HG02973 (cell line): ENCODE measurements at regions not wholly inside any gene's neighbourhood (a gene's known extent, or its start where the extent isn't known, plus 50 kb on each side); places are given as distances from the start of the nearest gene placed in this dataset.
"Not testable (repeated sequence)": the region's sequence is repeated elsewhere in the genome, so short reads cannot be mapped to it uniquely, and the experiment has no call there.

ENCODE experiments used
- ATAC-seq: cut with Tn5 transposase; IDR thresholded peaks from one replicate; pipeline ENCODE4 v1.9.1; 2021; ENCODE audit warnings: moderate library complexity; ENCODE audit not compliant: unreplicated experiment

- no peak for ATAC-seq
Observed at GRCh38 chr10:65183236-65183635, 1662.0 kb downstream of the REEP3 start.

DNA sequence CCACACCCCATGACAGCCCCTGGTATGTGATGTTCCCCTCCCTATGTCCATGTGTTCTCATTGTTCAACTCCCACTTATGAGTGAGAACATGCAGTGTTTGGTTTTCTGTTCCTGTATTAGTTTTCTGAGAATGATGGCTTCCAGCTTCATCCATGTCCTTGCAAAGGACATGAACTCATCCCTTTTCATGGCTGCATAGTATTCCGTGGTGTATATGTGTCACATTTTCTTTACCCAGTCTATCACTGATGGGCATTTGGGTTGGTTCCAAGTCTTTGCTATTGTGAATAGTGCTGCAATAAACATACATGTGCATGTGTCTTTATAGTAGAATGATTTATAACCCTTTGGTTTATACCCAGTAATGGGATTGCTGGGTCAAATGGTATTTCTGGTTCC lies 1665.5 kb downstream of the REEP3 start:
- ATAC-seq, result not testable (repeated sequence)

DNA sequence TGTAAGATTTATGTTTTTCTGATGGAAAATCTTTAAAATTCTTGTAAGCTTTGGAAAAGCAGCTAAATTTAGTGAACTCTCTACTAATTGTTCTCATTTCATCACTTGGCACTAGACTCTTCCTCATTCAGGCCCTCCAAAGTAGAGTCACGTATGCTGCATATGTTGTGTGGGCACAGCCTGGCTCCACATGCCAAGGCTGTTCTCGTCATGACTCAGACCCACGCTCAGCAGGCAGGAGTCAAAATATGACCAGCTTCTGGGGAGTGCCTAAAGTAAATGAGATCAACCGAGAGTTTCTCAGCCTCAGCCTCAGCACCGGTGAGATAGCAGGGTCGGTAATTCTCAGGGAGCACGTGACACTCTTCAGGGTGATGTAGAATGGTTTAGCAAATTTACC lies 1672.9 kb downstream of the REEP3 start:
- ATAC-seq, result no peak

GRCh38 chr10:65194555-65194954 lies 1673.4 kb downstream of the REEP3 start:
- no peak for ATAC-seq

DNA sequence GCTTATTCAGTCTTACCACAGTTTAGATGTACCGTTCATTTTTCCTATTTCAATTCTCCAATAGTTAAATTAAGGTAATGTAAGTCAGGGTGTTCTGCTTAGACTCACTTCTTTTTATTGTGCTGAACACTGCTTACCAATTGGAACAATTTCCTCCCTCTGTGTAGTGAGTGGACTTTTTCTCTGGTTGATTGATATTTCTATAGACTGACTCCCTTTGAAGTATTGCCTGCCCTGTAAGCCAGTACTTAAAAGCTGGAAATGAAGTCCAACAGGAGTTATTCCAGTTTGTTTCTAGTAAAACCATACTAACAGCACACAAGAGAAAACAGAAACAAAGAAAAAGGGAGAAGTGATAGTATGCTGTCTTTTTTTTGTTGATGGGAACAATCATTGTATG lies 1674.9 kb downstream of the REEP3 start:
- no peak for ATAC-seq

- ATAC-seq, result no peak
Observed at GRCh38 chr10:65197935-65198334, 1676.7 kb downstream of the REEP3 start.

DNA sequence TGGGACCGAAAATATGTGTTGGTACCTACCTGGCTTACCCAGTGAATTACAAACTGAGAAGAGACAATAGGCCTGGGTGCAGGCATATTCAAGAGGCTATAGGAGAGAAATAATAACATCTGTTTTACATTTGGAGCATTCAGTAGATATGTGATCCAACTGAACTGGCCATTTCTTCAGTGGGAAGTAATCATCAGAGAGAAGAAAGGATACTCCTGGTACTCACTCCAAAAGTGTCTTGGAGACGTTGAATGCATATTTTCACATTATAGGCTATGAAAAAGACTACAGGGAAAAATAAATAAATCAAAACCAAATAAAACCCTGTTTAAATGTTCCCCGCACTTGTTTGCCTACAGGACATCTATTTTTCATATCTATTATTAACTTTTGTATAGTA lies 1680.3 kb downstream of the REEP3 start:
- ATAC-seq, result no peak

DNA sequence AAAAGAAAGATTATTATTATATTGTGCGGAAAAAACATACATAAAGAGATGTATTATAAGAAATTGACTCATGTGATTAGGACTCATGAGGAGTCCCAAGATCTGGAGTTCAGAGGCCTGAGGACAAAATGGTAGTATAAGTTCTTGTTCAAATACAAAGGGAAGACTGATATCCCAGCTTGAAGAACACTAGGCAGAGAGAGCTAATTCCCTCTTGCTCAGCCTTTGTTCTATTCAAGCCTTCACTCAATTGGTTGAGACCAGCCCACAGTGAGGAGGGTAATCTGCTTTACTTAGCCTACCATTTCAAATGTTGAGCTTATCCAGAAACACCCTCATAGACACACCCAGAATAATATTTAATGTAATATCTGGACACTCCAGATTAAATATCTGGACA lies 1683.8 kb downstream of the REEP3 start:
- ATAC-seq, result no peak

DNA sequence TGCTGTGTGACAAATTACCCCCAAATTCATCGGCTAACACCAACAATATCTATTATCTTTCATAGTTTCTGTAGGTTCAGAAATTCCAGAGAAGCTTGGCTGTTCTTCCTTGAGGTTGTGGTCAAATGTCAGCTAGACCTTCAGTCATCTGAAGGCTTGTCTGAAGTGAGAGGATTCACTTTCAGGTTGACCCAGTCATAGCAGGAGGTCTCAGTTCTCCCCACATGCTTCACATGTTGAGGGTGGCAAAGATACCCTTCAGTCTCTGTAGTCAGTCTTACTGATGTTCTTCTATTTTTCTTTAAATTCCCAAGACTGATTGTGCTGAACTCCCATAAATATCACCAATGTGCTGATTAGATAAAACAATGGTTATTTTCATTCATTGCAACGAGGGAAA lies 1692.0 kb downstream of the REEP3 start:
- ATAC-seq, result no peak

GRCh38 chr10:65219444-65219843 lies 1698.2 kb downstream of the REEP3 start:
- no peak for ATAC-seq

DNA sequence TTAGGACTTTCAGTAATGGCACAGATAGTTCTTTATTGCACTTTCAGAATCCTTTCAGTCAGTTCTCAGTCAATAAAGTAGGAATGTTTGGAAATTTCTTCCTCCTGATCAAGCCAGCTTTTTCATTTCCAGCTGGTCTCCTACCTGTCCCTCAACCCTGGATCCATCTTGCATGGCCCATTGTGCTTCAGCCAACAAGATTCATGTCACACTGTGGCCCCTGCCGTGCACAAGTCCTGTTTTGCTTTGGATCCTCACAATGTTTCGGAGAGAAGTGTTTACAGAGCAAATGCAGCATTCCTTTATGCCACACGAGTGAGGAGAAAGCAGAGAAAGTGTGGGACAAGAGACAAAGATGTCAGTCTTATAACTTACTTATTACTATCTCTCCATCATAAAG lies 1694.7 kb upstream of the LRRTM3 start:
- no peak for ATAC-seq

DNA sequence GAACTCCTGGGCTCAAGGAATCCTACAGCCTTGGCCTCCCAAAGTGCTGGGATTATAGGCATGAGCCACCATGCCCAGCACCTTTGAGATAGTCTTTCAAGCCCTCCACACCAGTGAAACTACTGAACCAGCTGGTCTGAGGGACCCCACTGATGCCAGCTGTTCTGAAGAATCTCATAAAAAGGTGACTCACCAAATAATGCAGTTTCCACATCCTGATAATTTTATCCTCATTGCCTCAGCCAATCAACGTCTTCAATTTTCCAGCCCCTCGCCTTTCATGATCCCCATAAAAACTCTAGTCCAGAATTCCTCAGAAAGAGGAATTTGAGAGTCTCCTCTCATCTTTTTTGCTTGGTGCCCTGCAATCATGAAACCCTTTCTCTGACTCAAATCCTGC lies 1691.6 kb upstream of the LRRTM3 start:
- no peak for ATAC-seq

- ATAC-seq, result no peak
Observed at GRCh38 chr10:65235266-65235665, 1690.6 kb upstream of the LRRTM3 start.

DNA sequence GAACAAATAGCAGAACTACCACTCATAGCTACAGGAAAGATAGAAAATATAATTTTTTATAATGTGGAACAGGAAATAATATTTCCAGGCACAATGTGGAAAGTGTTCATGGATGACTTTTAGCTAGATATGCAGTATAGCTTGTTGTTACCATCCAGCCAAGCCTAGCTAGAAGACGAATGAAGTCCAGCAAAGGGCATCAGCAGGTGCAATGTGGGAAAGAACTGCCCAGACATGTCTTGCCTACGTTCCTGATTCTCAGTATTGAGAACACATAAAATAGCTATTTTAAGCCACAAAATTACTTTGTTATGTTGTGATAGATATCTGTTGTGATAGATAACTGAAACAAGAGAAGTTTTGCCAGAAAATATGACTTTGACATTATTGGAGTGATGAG lies 1690.0 kb upstream of the LRRTM3 start:
- ATAC-seq, result no peak

DNA sequence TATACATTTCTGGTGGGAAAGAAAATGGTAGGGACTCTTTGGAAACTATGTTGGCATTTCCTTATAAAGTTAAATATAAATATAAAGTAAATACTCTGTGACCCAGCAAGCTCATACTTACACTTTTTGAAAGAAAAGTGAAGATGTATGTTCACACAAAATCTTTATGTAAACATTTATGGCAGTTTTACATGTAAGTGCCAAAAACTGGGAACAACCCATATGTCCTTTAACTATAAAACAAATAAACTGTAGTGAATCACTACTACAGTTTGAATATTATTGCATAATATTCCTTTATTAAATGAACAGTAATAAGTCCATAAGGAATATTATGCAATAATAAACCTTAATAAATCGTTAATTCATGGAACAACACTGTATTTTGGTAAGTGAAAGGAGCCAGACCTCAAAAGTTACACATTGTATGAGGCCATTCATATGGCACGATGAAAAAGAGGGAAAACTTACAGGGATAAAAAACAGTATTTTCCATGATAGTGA lies 1660.3 kb upstream of the LRRTM3 start:
- no peak for ATAC-seq

DNA sequence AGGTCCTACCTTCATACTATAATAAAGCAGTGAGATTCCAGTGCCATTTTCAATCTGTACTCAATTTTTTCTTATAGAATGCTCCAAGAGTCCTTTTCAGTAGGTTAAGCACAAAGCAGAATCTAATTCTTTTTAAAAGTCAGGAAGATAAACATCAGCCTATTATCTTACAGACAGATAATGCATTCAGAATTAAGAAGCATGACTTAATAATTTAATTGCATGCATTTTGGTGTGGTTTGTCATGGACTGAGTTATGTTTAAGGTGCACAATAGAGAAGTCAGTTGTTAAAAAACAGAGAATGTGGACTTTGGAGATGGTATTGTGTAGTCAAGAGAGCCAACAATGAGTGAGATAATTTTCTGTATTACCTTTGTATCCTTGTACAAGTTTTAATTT lies 1656.3 kb upstream of the LRRTM3 start:
- not testable (repeated sequence) for ATAC-seq

GRCh38 chr10:65270969-65271368 lies 1654.9 kb upstream of the LRRTM3 start:
- ATAC-seq, result no peak

GRCh38 chr10:65273115-65273514 lies 1652.7 kb upstream of the LRRTM3 start:
- no peak for ATAC-seq

GRCh38 chr10:65275296-65275695 lies 1650.5 kb upstream of the LRRTM3 start:
- ATAC-seq, result no peak

DNA sequence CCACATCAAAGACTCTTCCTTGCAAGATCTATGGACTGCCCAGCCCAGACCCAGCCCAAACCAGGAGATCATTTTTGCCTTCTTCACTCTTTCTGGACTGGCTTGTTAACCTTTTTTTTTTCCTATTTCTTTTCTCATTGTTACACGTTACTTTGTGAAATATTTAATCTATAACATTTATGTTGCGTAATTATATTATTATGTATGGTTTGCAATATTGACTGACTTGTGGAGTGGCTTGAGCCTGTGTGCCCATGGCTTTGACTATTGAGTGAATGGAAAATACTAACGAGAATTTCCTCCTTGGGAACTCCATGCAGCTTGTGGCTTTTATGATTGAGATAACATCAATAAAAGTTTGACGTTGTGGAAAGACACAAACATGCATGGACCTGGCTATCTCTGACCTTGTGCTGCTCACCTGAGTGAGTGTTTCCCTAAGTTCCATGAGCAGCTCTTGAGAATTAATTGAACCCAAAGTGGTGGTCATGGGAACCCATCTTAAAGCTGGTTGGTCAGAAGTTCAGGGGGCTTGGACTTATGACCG lies 1641.3 kb upstream of the LRRTM3 start:
- no peak for ATAC-seq

DNA sequence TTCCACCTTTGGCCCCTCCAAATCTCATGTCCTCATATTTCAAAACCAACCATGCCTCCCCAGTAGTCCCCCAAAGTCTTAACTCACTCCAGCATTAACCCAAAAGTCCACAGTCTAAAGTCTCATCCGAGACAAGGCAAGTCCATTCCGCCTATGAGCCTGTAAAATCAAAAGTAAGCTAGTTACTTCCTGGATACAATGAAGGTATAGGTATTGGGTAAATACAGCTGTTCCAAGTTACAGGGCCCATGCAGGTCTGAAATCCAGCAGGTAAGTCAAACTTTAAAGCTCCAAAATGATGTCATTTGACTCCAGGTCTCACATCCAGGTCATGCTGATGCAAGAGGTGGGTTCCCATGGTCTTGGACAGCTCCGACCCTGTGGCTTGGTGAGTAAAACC lies 1640.1 kb upstream of the LRRTM3 start:
- ATAC-seq, result not testable (repeated sequence)

DNA sequence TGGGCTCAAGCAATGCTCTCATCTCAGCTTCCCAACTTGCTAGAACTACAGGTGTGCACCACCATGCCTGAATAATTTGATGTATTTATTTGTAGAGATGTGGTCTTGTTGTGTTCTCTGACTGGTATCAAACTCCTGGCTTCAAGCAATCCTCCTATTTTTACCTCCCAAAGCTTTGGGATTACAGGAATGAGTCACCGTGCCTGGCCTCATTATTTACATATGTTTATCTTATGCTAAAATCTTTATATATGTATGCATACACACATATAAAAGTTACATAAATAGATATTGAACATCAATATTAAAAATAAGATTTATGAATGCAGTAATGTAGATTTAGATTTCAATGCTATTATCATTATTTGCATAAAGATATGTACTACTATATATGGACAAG lies 1634.5 kb upstream of the LRRTM3 start:
- no peak for ATAC-seq

- no peak for ATAC-seq
Observed at GRCh38 chr10:65292551-65292950, 1633.3 kb upstream of the LRRTM3 start.
